AG04449 (cell line): ENCODE measurements at regions not wholly inside any gene's neighbourhood (a gene's known extent, or its start where the extent isn't known, plus 50 kb on each side); places are given as distances from the start of the nearest gene placed in this dataset.

Experiments used
- CTCF ChIA-PET: fragments of 350-600 bp; formaldehyde crosslinking; extraction: SDS; loops from one replicate; lab custom pipeline; 2021; ENCODE audit warnings: antibody characterized with exemption; lab: Yijun Ruan, JAX
- POLR2A ChIA-PET: fragments of 400-600, 350-600 bp; formaldehyde crosslinking; extraction: SDS; loops from one replicate; lab custom pipeline; 2020; ENCODE audit warnings: antibody characterized with exemption, inconsistent platforms; lab: Yijun Ruan, JAX
- DNase-seq: peaks from one replicate; pipeline ENCODE4 v3.0.0-alpha.2; 2010; ENCODE audit warnings: low read depth, low spot score
- H3K4me3 ChIP-seq: 2 replicates; pipeline ENCODE4 v1.5.1; 2011; ENCODE audit warnings: low read depth, mild to moderate bottlenecking, control low read depth, low read length
- TF ChIP-seq, protein P1 (sequence below): IDR thresholded peaks from one replicate; pipeline ENCODE4 v1.5.1; 2011; ENCODE audit warnings: mild to moderate bottlenecking, moderate library complexity, low read length, control low read depth, inconsistent platforms; ENCODE audit not compliant: insufficient read depth; ENCODE audit errors: missing control alignments

DNA sequence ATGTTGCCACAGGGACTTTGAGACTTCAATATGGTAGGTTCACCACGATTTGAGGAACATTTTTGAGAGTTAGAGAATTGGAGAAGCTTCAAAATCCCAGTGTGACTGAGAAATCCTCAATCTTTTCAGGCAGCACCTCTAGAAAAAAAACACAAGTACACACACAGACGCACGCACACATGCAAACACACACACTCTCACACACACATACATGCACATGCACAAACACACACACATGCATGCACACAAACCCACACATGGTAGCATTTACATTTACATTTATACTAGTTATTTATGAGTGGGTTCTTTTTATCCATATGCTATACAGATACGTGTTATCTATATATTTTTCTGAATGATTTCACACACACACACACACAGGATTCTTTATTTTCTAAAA is 901.9 kb downstream of the GATA3 start:
- DNase-seq: no peak
- ChIA-PET POLR2A (no interaction called here), CTCF (no interaction called here)
- no peak overlapping the region for H3K4me3 ChIP-seq
- TF ChIP-seq, protein P1, sequence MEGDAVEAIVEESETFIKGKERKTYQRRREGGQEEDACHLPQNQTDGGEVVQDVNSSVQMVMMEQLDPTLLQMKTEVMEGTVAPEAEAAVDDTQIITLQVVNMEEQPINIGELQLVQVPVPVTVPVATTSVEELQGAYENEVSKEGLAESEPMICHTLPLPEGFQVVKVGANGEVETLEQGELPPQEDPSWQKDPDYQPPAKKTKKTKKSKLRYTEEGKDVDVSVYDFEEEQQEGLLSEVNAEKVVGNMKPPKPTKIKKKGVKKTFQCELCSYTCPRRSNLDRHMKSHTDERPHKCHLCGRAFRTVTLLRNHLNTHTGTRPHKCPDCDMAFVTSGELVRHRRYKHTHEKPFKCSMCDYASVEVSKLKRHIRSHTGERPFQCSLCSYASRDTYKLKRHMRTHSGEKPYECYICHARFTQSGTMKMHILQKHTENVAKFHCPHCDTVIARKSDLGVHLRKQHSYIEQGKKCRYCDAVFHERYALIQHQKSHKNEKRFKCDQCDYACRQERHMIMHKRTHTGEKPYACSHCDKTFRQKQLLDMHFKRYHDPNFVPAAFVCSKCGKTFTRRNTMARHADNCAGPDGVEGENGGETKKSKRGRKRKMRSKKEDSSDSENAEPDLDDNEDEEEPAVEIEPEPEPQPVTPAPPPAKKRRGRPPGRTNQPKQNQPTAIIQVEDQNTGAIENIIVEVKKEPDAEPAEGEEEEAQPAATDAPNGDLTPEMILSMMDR: no peak

DNA sequence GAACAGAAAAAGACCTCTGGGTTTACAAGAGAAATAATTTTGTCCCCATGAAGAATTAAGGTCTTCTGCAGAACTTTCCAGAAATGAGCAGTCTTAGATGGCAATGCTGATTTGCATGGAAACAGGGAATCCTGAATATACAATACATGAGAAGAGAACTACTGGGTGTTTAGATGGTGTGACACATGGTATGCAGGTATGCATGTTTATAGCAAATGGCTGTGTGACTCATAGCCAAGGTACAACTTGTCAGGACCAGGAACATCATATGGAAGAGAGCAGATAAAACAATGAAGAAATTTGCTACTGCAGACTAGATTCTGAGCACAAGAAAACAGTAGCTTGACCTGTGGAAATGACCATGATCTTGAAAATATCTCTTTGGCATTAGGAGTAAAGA is 907.8 kb downstream of the GATA3 start:
- TF ChIP-seq, protein P1: no peak
- no peak overlapping the region for H3K4me3 ChIP-seq
- CTCF ChIA-PET: no interaction called here
- POLR2A ChIA-PET: no interaction called here
- DNase-seq: no peak

DNA sequence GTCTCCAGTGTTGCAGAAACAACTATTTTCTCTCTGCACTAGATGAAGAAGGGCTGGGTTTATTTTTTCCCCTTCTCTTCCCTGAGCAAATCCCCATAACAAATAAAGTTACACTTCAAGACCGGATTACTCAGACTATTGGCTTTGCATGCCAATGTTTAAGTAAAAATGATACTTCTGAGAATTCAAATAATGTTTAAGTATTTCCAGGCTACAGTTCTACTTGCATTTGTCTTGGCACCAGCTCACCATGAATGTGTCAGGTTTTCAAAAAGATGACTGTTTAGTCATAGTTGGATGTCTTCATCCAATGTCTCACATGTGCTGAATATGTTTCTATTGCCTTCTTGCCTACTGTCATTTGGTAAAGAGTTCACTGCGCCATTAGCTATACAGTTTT is 912.6 kb downstream of the GATA3 start:
- no peak for DNase-seq
- no peak overlapping the region for H3K4me3 ChIP-seq
- POLR2A ChIA-PET: no interaction called here
- TF ChIP-seq, protein P1: no peak
- CTCF ChIA-PET: no interaction called here

DNA sequence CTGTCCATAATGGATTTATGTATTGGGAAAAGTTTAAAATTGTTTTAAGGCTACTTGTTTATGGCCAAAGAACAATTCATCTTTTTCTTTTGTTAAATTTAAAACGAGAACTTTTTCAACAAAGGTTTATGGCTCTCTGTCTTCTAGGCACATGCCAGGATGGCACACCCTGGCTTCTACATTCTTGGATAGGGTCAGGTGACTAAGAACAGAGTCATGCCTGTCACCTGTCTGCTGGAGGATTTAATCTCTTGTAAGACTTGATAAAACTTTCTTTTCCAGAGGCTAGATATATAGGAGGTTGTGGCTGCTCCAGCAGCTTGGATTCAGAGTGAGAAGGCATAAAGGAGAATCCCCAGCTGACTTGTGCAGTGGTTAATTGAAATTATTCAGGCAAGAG is 915.4 kb downstream of the GATA3 start:
- POLR2A ChIA-PET: no interaction called here
- CTCF ChIA-PET: no interaction called here
- H3K4me3 ChIP-seq: no peak overlapping the region
- no peak for DNase-seq
- TF ChIP-seq, protein P1: no peak

DNA sequence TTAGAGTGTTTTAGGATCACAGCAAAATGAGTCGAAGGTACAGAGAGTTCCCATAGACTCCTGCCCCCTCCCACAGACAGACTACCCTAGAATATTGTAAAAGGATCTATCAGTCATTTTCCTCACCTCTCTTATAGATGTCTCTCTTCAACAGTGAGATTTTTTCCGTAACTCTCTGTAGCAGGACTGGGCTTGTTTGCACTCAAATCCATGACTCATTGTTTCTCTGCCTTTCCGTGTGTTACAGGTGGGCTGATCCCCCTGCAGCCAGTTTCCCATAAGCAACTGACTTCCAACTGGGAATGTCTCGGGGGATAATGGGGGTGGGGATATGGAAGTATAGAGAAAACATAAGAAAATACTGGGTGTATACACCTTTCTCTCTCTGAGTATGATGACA is 921.0 kb downstream of the GATA3 start:
- ChIA-PET POLR2A (no interaction called here), CTCF (no interaction called here)
- DNase-seq: no peak
- TF ChIP-seq, protein P1: no peak
- H3K4me3 ChIP-seq: no peak overlapping the region

DNA sequence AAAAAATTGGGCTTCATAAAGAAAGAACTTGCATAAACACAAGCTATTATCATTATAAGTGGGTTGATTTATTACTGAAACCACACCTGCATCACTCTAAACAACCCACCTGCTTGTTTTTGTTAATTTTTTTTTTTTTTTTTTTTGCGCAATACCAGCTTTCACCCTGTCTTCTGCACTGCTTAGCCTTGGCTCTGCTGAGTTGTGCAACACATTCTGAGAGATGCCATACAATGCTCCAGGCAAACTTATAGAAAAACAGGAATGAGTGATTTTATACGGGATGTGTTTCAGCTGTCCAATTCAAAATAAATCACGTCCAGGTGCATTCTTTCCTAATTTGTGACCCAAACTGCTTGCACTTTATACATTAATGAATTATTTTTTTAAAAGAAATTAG is 923.6 kb downstream of the GATA3 start:
- no peak overlapping the region for H3K4me3 ChIP-seq
- ChIA-PET POLR2A (no interaction called here), CTCF (no interaction called here)
- no peak for DNase-seq
- TF ChIP-seq, protein P1: no peak
